ENCODE measurements at regions not wholly inside any gene's neighbourhood (a gene's known extent, or its start where the extent isn't known, plus 50 kb on each side); places are given as distances from the start of the nearest gene placed in this dataset.
A peak's percentile ranks its signal among the peaks of the same experiment; 100 is the strongest.

- no peaks in the 10 kb centered on the region for H3K4me1 ChIP-seq (ENCODE audit: control insufficient read depth, extremely low read depth, insufficient read depth, low read length)
- no peaks in the 10 kb centered on the region for H3K27me3 ChIP-seq (ENCODE audit: control insufficient read depth, insufficient read depth, low read length)
- H3K27ac ChIP-seq (ENCODE audit: insufficient read depth, low read length): no peak overlapping the region
- no peaks in the 10 kb centered on the region for H4K20me1 ChIP-seq (ENCODE audit: control insufficient read depth, extremely low read depth, insufficient read depth, low read length)
- no peak overlapping the region for H3K4me2 ChIP-seq (ENCODE audit: extremely low read depth, insufficient read depth, low read length)
- H3K9me3 ChIP-seq (ENCODE audit: control insufficient read depth, insufficient read depth, low read depth, low read length): no peaks in the 10 kb centered on the region
- no peak for DNase-seq (ENCODE audit: low read depth in 2 of 2)
- H3K36me3 ChIP-seq (ENCODE audit: control insufficient read depth, insufficient read depth, low read length): no peaks in the 10 kb centered on the region
- H3K4me3 ChIP-seq (replicated peaks in 1 of 4; ENCODE audit: control extremely low read depth in 1 of 4, insufficient read depth in 1 of 4, low read depth in 3 of 4, low read length in 4 of 4): no peak overlapping the region
- H3K79me2 ChIP-seq (ENCODE audit: control insufficient read depth, insufficient read depth, low read length): no peaks in the 10 kb centered on the region
- H3K9ac ChIP-seq (ENCODE audit: insufficient read depth, low read length): no peak overlapping the region
- H2AFZ ChIP-seq (ENCODE audit: low read length): no peak overlapping the region
- TF ChIP-seq CTCF (conservative IDR thresholded peaks at IDR 0.05 in 1 of 2, IDR thresholded peaks at IDR 0.05 in 1 of 2; ENCODE audit: low read depth in 1 of 2, low read length in 2 of 2) (no peak), EZH2 (IDR thresholded peaks at IDR 0.05; ENCODE audit: low read length, missing control alignments) (no peak)
These were observed 116.8 kb downstream of the TRIM36 start for GRCh38 chr5:115052948-115053347.

- no peaks in the 10 kb centered on the region for H4K20me1 ChIP-seq (ENCODE audit: control insufficient read depth, extremely low read depth, insufficient read depth, low read length)
- TF ChIP-seq EZH2 (IDR thresholded peaks at IDR 0.05; ENCODE audit: low read length, missing control alignments): no peak
- no peak for TF ChIP-seq CTCF (conservative IDR thresholded peaks at IDR 0.05 in 1 of 2, IDR thresholded peaks at IDR 0.05 in 1 of 2; ENCODE audit: low read depth in 1 of 2, low read length in 2 of 2)
- no peaks in the 10 kb centered on the region for H3K27me3 ChIP-seq (ENCODE audit: control insufficient read depth, insufficient read depth, low read length)
- peak in 1 of 2 donors; percentile 1 for DNase-seq (ENCODE audit: low read depth in 2 of 2)
- no peaks in the 10 kb centered on the region for H3K79me2 ChIP-seq (ENCODE audit: control insufficient read depth, insufficient read depth, low read length)
- no peak overlapping the region for H3K9ac ChIP-seq (ENCODE audit: insufficient read depth, low read length)
- H2AFZ ChIP-seq (ENCODE audit: low read length): no peak overlapping the region
- H3K27ac ChIP-seq (ENCODE audit: insufficient read depth, low read length): no peak overlapping the region
- H3K4me2 ChIP-seq (ENCODE audit: extremely low read depth, insufficient read depth, low read length): no peak overlapping the region
- H3K36me3 ChIP-seq (ENCODE audit: control insufficient read depth, insufficient read depth, low read length): no peaks in the 10 kb centered on the region
- H3K4me3 ChIP-seq (replicated peaks in 1 of 4; ENCODE audit: control extremely low read depth in 1 of 4, insufficient read depth in 1 of 4, low read depth in 3 of 4, low read length in 4 of 4): no peak overlapping the region
- H3K9me3 ChIP-seq (ENCODE audit: control insufficient read depth, insufficient read depth, low read depth, low read length): no peaks in the 10 kb centered on the region
- no peaks in the 10 kb centered on the region for H3K4me1 ChIP-seq (ENCODE audit: control insufficient read depth, extremely low read depth, insufficient read depth, low read length)
These were observed 118.8 kb downstream of the TRIM36 start for GRCh38 chr5:115050866-115051265.

GRCh38 chr5:115033861-115034260 is 135.8 kb downstream of the TRIM36 start:
- no peak for DNase-seq (ENCODE audit: low read depth in 2 of 2)
- no peak overlapping the region for H3K4me2 ChIP-seq (ENCODE audit: extremely low read depth, insufficient read depth, low read length)

More at GRCh38 chr5:115033861-115034260, 135.8 kb downstream of the TRIM36 start:
- no peak overlapping the region for H3K4me3 ChIP-seq (replicated peaks in 1 of 4; ENCODE audit: control extremely low read depth in 1 of 4, insufficient read depth in 1 of 4, low read depth in 3 of 4, low read length in 4 of 4)
- no peaks in the 10 kb centered on the region for H3K36me3 ChIP-seq (ENCODE audit: control insufficient read depth, insufficient read depth, low read length)
- H4K20me1 ChIP-seq (ENCODE audit: control insufficient read depth, extremely low read depth, insufficient read depth, low read length): no peaks in the 10 kb centered on the region
- H2AFZ ChIP-seq (ENCODE audit: low read length): no peak overlapping the region
- TF ChIP-seq CTCF (conservative IDR thresholded peaks at IDR 0.05 in 1 of 2, IDR thresholded peaks at IDR 0.05 in 1 of 2; ENCODE audit: low read depth in 1 of 2, low read length in 2 of 2): no peak
- H3K9me3 ChIP-seq (ENCODE audit: control insufficient read depth, insufficient read depth, low read depth, low read length): no peaks in the 10 kb centered on the region
- no peaks in the 10 kb centered on the region for H3K79me2 ChIP-seq (ENCODE audit: control insufficient read depth, insufficient read depth, low read length)
- no peak overlapping the region for H3K9ac ChIP-seq (ENCODE audit: insufficient read depth, low read length)
- H3K4me1 ChIP-seq (ENCODE audit: control insufficient read depth, extremely low read depth, insufficient read depth, low read length): no peaks in the 10 kb centered on the region
- H3K27me3 ChIP-seq (ENCODE audit: control insufficient read depth, insufficient read depth, low read length): no peaks in the 10 kb centered on the region
- H3K27ac ChIP-seq (ENCODE audit: insufficient read depth, low read length): no peak overlapping the region

All from fibroblast of lung (primary cell).